WTC11 (cell line): ENCODE measurements at regions not wholly inside any gene's neighbourhood (a gene's known extent, or its start where the extent isn't known, plus 50 kb on each side); places are given as distances from the start of the nearest gene placed in this dataset.

Experiments used
- ATAC-seq: fragments of 200-7000 bp; cut with Tn5 transposase; 2 replicates; pipeline ENCODE4 v1.10.0; 2021; ENCODE audit warnings: mild to moderate bottlenecking, moderate library complexity
- CTCF ChIA-PET: fragments of 300-600 bp; sonication (Branson Sonifier 250); formaldehyde crosslinking; loops from one replicate; lab custom pipeline; 2021; ENCODE audit warnings: antibody characterized with exemption; lab: Charles Lee
- POLR2A ChIA-PET: fragments of 350-600 bp; sonication (Branson Sonifier 250); formaldehyde crosslinking; loops from one replicate; lab custom pipeline; 2021; ENCODE audit warnings: antibody characterized with exemption; lab: Charles Lee
- DNase-seq: peaks from one replicate; pipeline ENCODE4 v3.0.0; 2021; ENCODE audit warnings: low spot score
- H3K27ac Mint-ChIP-seq: 2 replicates; pipeline ENCODE4 v1.8.0; 2021; ENCODE audit warnings: mixed read lengths
- H3K27me3 Mint-ChIP-seq: 2 replicates; pipeline ENCODE4 v1.8.0; 2021; ENCODE audit warnings: low read depth, mild to moderate bottlenecking, moderate library complexity, mixed read lengths
- H3K36me3 Mint-ChIP-seq: 2 replicates; pipeline ENCODE4 v1.8.0; 2021; ENCODE audit warnings: mixed read lengths
- H3K4me1 Mint-ChIP-seq: 2 replicates; pipeline ENCODE4 v1.8.0; 2022; ENCODE audit warnings: mixed read lengths
- H3K4me3 Mint-ChIP-seq: 2 replicates; pipeline ENCODE4 v1.8.0; 2021; ENCODE audit warnings: mild to moderate bottlenecking, moderate library complexity, mixed read lengths
- H3K9me3 Mint-ChIP-seq: 2 replicates; pipeline ENCODE4 v1.8.0; 2021; ENCODE audit warnings: mixed read lengths
- ARID4B ChIP-seq: sonication (generic); formaldehyde crosslinking; IDR thresholded peaks from 2 replicates; pipeline ENCODE4 v1.8.0; 2023; ENCODE audit warnings: missing genetic modification reagents, mild to moderate bottlenecking, borderline replicate concordance
- CREB1 ChIP-seq: sonication (generic); formaldehyde crosslinking; IDR thresholded peaks from 2 replicates; pipeline ENCODE4 v1.8.0; 2023; ENCODE audit warnings: mild to moderate bottlenecking, missing genetic modification reagents
- ESRRA ChIP-seq: sonication (generic); formaldehyde crosslinking; IDR thresholded peaks from 2 replicates; pipeline ENCODE4 v1.8.1; 2022; ENCODE audit warnings: mild to moderate bottlenecking, missing genetic modification reagents, borderline replicate concordance
- FOXJ3 ChIP-seq: sonication (generic); formaldehyde crosslinking; IDR thresholded peaks from 2 replicates; pipeline ENCODE4 v1.9.0; 2021; ENCODE audit warnings: missing genetic modification reagents, mild to moderate bottlenecking, borderline replicate concordance
- FOXP1 ChIP-seq: sonication (generic); formaldehyde crosslinking; IDR thresholded peaks from 2 replicates; pipeline ENCODE4 v1.8.0; 2022; ENCODE audit warnings: missing genetic modification reagents, mild to moderate bottlenecking, moderate library complexity, borderline replicate concordance
- JUN ChIP-seq: sonication (generic); formaldehyde crosslinking; IDR thresholded peaks from 2 replicates; pipeline ENCODE4 v1.8.0; 2023; ENCODE audit warnings: mild to moderate bottlenecking, missing genetic modification reagents
- MAX ChIP-seq: sonication (generic); formaldehyde crosslinking; IDR thresholded peaks from 2 replicates; pipeline ENCODE4 v1.8.0; 2022; ENCODE audit warnings: mild to moderate bottlenecking, missing genetic modification reagents
- MYBL2 ChIP-seq: sonication (generic); formaldehyde crosslinking; IDR thresholded peaks from 2 replicates; pipeline ENCODE4 v1.8.1; 2023; ENCODE audit warnings: mild to moderate bottlenecking, moderate library complexity, missing genetic modification reagents
- NFATC4 ChIP-seq: fragments of 250-450 bp; sonication (Bioruptor Pico); IDR thresholded peaks from 2 replicates; pipeline ENCODE4 v1.9.0; 2021; ENCODE audit warnings: mild to moderate bottlenecking
- NR3C1 ChIP-seq: sonication (generic); formaldehyde crosslinking; conservative IDR thresholded peaks from 2 replicates; pipeline ENCODE4 v1.8.1; 2023; ENCODE audit warnings: low read depth, mild to moderate bottlenecking, missing genetic modification reagents
- PREB ChIP-seq: sonication (generic); formaldehyde crosslinking; IDR thresholded peaks from 2 replicates; pipeline ENCODE4 v1.8.1; 2022; ENCODE audit warnings: mild to moderate bottlenecking, missing genetic modification reagents, moderate library complexity, borderline replicate concordance
- PRRX2 ChIP-seq: fragments of 250-450 bp; sonication (Bioruptor Pico); IDR thresholded peaks from 2 replicates; pipeline ENCODE4 v1.8.0; 2021; ENCODE audit warnings: mild to moderate bottlenecking
- RELA ChIP-seq: sonication (generic); formaldehyde crosslinking; IDR thresholded peaks from 2 replicates; pipeline ENCODE4 v1.8.1; 2022; ENCODE audit warnings: missing genetic modification reagents, mild to moderate bottlenecking, borderline replicate concordance
- TCF7 ChIP-seq: sonication (generic); formaldehyde crosslinking; IDR thresholded peaks from 2 replicates; pipeline ENCODE4 v1.8.0; 2022; ENCODE audit warnings: mild to moderate bottlenecking, low read depth, missing genetic modification reagents, moderate library complexity
- USF1 ChIP-seq: sonication (generic); formaldehyde crosslinking; IDR thresholded peaks from 2 replicates; pipeline ENCODE4 v1.8.0; 2022; ENCODE audit warnings: mild to moderate bottlenecking, missing genetic modification reagents
- USF2 ChIP-seq: sonication (generic); formaldehyde crosslinking; IDR thresholded peaks from 2 replicates; pipeline ENCODE4 v1.8.1; 2023; ENCODE audit warnings: mild to moderate bottlenecking, missing genetic modification reagents, moderate library complexity
- ZNF138 ChIP-seq: sonication (generic); formaldehyde crosslinking; conservative IDR thresholded peaks from 2 replicates; pipeline ENCODE4 v1.8.1; 2022; ENCODE audit warnings: mild to moderate bottlenecking, moderate library complexity, missing genetic modification reagents
- ZNF396 ChIP-seq: fragments of 250-450 bp; sonication (Bioruptor Pico); IDR thresholded peaks from 2 replicates; pipeline ENCODE4 v1.8.0; 2021; ENCODE audit warnings: mild to moderate bottlenecking, moderate library complexity, borderline replicate concordance
- ZNF512 ChIP-seq: sonication (generic); formaldehyde crosslinking; IDR thresholded peaks from 2 replicates; pipeline ENCODE4 v1.8.1; 2022; ENCODE audit warnings: missing genetic modification reagents, borderline replicate concordance
- ZSCAN18 ChIP-seq: fragments of 250-450 bp; sonication (Bioruptor Pico); IDR thresholded peaks from 2 replicates; pipeline ENCODE4 v2.1.2; 2022; ENCODE audit warnings: mild to moderate bottlenecking, moderate library complexity

GRCh38 chr9:81266086-81266485, 423.3 kb downstream of the TLE1 start (continued):
- no peak for TF ChIP-seq ARID4B (CRISPR knock-in tag)
- TF ChIP-seq PREB = no peak
- no peak for TF ChIP-seq ZNF138
- TF ChIP-seq FOXJ3 (CRISPR knock-in tag) = no peak
- TF ChIP-seq ZSCAN18 (CRISPR knock-in tag) = no peak
- no peak for TF ChIP-seq MAX
- TF ChIP-seq USF2 = no peak
- TF ChIP-seq ZNF512 (CRISPR knock-in tag) = no peak
- no peak for TF ChIP-seq JUN (CRISPR knock-in tag)
- TF ChIP-seq ZNF396 (CRISPR knock-in tag) = no peak
- no peak for TF ChIP-seq USF1 (CRISPR knock-in tag)
- TF ChIP-seq TCF7 = no peak

- DNase-seq (no peak), ATAC-seq (no peak)
- no peaks in the 10 kb centered on the region for H3K27me3 Mint-ChIP-seq
- no peak overlapping the region for H3K27ac Mint-ChIP-seq
- no peaks in the 10 kb centered on the region for H3K4me1 Mint-ChIP-seq
- peaks cover 41% of the 10 kb centered on the region for H3K9me3 Mint-ChIP-seq
- H3K36me3 Mint-ChIP-seq = peaks cover 15% of the 10 kb centered on the region
- POLR2A ChIA-PET = no interaction called here
- CTCF ChIA-PET = no interaction called here
- no peak for TF ChIP-seq ZNF138
- no peak for TF ChIP-seq USF2
- TF ChIP-seq RELA (CRISPR knock-in tag) = no peak
- no peak for TF ChIP-seq CREB1 (CRISPR knock-in tag)
- no peak for TF ChIP-seq NR3C1 (CRISPR knock-in tag)
- TF ChIP-seq PRRX2 (CRISPR knock-in tag) = no peak
- no peak for TF ChIP-seq FOXP1 (CRISPR knock-in tag)
- no peak for TF ChIP-seq NFATC4 (CRISPR knock-in tag)
- TF ChIP-seq ESRRA (CRISPR knock-in tag) = no peak
- no peak for TF ChIP-seq MYBL2
- H3K4me3 Mint-ChIP-seq = no peak overlapping the region
These were observed 424.8 kb downstream of the TLE1 start for GRCh38 chr9:81264516-81264915.
